ENCODE measurements at regions not wholly inside any gene's neighbourhood (a gene's known extent, or its start where the extent isn't known, plus 50 kb on each side); places are given as distances from the start of the nearest gene placed in this dataset.

GRCh38 chr4:136554033-136554432 is 978.3 kb downstream of the PCDH18 start:
- FAIRE-seq = no peak
- H3K4me3 ChIP-seq (ENCODE audit: low read depth, low read length) = no peak overlapping the region
- no peak for DNase-seq (ENCODE audit: low read depth)
- TF ChIP-seq, protein P1, sequence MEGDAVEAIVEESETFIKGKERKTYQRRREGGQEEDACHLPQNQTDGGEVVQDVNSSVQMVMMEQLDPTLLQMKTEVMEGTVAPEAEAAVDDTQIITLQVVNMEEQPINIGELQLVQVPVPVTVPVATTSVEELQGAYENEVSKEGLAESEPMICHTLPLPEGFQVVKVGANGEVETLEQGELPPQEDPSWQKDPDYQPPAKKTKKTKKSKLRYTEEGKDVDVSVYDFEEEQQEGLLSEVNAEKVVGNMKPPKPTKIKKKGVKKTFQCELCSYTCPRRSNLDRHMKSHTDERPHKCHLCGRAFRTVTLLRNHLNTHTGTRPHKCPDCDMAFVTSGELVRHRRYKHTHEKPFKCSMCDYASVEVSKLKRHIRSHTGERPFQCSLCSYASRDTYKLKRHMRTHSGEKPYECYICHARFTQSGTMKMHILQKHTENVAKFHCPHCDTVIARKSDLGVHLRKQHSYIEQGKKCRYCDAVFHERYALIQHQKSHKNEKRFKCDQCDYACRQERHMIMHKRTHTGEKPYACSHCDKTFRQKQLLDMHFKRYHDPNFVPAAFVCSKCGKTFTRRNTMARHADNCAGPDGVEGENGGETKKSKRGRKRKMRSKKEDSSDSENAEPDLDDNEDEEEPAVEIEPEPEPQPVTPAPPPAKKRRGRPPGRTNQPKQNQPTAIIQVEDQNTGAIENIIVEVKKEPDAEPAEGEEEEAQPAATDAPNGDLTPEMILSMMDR (IDR thresholded peaks at IDR 0.05; ENCODE audit: insufficient read depth, low read length, severe bottlenecking) = no peak
- H3K36me3 ChIP-seq (ENCODE audit: control insufficient read depth, insufficient read depth, low read length) = no peaks in the 10 kb centered on the region
- no peaks in the 10 kb centered on the region for H3K27me3 ChIP-seq (ENCODE audit: control insufficient read depth, insufficient read depth, low read length)

GRCh38 chr4:136551753-136552152 is 980.5 kb downstream of the PCDH18 start:
- TF ChIP-seq, protein P1 (IDR thresholded peaks at IDR 0.05; ENCODE audit: insufficient read depth, low read length, severe bottlenecking) = no peak
- Histone ChIP-seq H3K36me3 (ENCODE audit: control insufficient read depth, insufficient read depth, low read length) (no peaks in the 10 kb centered on the region), H3K4me3 (ENCODE audit: low read depth, low read length) (no peak overlapping the region), H3K27me3 (ENCODE audit: control insufficient read depth, insufficient read depth, low read length) (no peaks in the 10 kb centered on the region)
- DNase-seq (ENCODE audit: low read depth) = no peak
- no peak for FAIRE-seq

DNA sequence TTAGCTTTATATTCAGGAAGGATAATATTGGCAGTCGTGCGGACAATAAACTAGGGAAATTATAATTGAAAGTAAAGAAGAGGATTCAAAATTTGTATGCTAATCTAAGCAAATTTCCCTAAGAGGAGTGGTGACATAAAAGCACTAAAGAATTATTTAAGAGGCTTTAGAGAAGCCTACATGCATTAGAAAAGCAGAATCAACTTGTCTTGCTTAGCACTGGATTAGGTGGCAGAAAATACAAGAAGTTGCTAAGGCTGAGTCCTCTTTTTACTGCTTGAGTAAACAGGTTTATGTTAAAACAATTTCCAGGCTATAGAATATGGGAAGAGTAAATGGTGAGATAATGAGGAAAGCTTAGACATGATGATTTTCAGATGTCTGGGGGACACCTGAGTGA is 991.5 kb downstream of the PCDH18 start:
- TF ChIP-seq, protein P1 (IDR thresholded peaks at IDR 0.05; ENCODE audit: insufficient read depth, low read length, severe bottlenecking) = no peak
- no peak for FAIRE-seq
- DNase-seq (ENCODE audit: low read depth) = no peak
- Histone ChIP-seq H3K36me3 (ENCODE audit: control insufficient read depth, insufficient read depth, low read length) (no peaks in the 10 kb centered on the region), H3K4me3 (ENCODE audit: low read depth, low read length) (no peak overlapping the region), H3K27me3 (ENCODE audit: control insufficient read depth, insufficient read depth, low read length) (no peaks in the 10 kb centered on the region)

DNA sequence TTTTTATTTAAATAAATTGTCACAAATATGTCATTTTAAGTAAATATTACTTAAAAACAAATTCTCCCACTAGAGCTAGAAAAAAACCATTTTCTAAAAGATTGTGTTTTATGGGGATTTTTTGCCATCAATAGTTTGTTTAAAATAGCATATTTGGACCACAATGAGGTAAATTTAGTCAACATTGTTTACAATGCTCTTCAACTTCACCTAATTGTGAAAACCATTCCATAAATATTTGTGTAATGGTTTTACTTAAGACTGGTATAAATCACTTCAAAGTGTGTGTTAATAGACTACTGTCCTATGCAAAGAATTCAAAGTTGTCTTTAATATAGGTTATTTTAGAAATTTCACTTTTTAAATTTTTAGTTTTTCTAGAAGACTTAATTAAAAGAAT is 1004.2 kb downstream of the PCDH18 start:
- Histone ChIP-seq H3K27me3 (ENCODE audit: control insufficient read depth, insufficient read depth, low read length) (no peaks in the 10 kb centered on the region), H3K4me3 (ENCODE audit: low read depth, low read length) (no peak overlapping the region), H3K36me3 (ENCODE audit: control insufficient read depth, insufficient read depth, low read length) (no peaks in the 10 kb centered on the region)
- TF ChIP-seq, protein P1 (IDR thresholded peaks at IDR 0.05; ENCODE audit: insufficient read depth, low read length, severe bottlenecking) = no peak
- FAIRE-seq = no peak
- DNase-seq (ENCODE audit: low read depth) = no peak

DNA sequence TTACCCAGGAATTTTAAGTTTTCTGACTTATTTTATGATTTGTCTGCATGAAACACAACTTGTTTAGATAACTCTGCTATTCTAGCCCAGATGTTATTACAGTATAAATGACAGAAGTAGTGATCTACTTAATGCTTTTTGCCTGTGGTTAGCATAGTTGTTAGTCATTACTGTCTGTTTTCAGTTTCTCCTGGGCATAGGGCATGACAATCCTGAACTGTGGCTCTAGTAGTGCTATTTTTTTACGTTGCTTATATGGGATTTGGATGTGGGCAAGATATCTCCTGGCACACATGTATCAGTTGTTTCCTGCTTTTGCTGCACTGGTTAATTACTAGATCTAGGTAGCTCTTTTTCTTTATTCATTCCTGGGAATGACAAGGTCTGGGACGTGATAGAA is 1005.8 kb downstream of the PCDH18 start:
- Histone ChIP-seq H3K36me3 (ENCODE audit: control insufficient read depth, insufficient read depth, low read length) (no peaks in the 10 kb centered on the region), H3K27me3 (ENCODE audit: control insufficient read depth, insufficient read depth, low read length) (no peaks in the 10 kb centered on the region), H3K4me3 (ENCODE audit: low read depth, low read length) (no peak overlapping the region)
- FAIRE-seq (no peak), DNase-seq (ENCODE audit: low read depth) (no peak)
- TF ChIP-seq, protein P1 (IDR thresholded peaks at IDR 0.05; ENCODE audit: insufficient read depth, low read length, severe bottlenecking) = no peak

DNA sequence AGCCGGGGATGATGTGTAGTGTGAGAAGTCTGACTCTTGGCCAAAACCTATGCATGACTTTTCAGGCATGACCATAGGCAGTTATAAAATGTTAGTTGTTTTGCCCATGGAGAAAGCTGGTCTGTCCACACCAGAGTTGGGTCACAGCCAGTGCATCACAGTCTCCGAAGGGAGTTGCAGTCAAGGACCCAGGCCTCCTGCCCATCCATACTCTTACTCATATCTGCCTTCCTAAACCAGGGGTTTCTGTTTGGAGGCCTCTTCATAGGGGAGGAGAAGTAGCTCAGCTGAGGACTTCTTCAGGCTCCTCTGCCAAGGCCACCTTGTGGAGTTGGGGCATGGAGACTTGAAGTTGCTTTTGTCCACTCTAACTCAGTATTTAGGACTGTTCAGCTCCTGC is 1008.3 kb downstream of the PCDH18 start:
- Histone ChIP-seq H3K36me3 (ENCODE audit: control insufficient read depth, insufficient read depth, low read length) (no peaks in the 10 kb centered on the region), H3K4me3 (ENCODE audit: low read depth, low read length) (no peak overlapping the region), H3K27me3 (ENCODE audit: control insufficient read depth, insufficient read depth, low read length) (no peaks in the 10 kb centered on the region)
- no peak for FAIRE-seq
- DNase-seq (ENCODE audit: low read depth) = no peak
- TF ChIP-seq, protein P1 (IDR thresholded peaks at IDR 0.05; ENCODE audit: insufficient read depth, low read length, severe bottlenecking) = no peak
